ENCODE measurements at regions not wholly inside any gene's neighbourhood (a gene's known extent, or its start where the extent isn't known, plus 50 kb on each side); places are given as distances from the start of the nearest gene placed in this dataset.

- Histone ChIP-seq H3K4me2 (ENCODE audit: extremely low read depth, insufficient read depth, low read length) (no peak overlapping the region), H3K4me1 (ENCODE audit: control insufficient read depth, extremely low read depth, insufficient read depth, low read length) (no peaks in the 10 kb centered on the region), H3K36me3 (ENCODE audit: control insufficient read depth, insufficient read depth, low read length) (no peaks in the 10 kb centered on the region), H3K4me3 (replicated peaks in 1 of 4; ENCODE audit: control extremely low read depth in 1 of 4, insufficient read depth in 1 of 4, low read depth in 3 of 4, low read length in 4 of 4) (no peak overlapping the region), H3K79me2 (ENCODE audit: control insufficient read depth, insufficient read depth, low read length) (no peaks in the 10 kb centered on the region), H3K9me3 (ENCODE audit: control insufficient read depth, insufficient read depth, low read depth, low read length) (no peaks in the 10 kb centered on the region), H2AFZ (ENCODE audit: low read length) (no peak overlapping the region), H4K20me1 (ENCODE audit: control insufficient read depth, extremely low read depth, insufficient read depth, low read length) (no peaks in the 10 kb centered on the region), H3K27ac (ENCODE audit: insufficient read depth, low read length) (no peak overlapping the region), H3K27me3 (ENCODE audit: control insufficient read depth, insufficient read depth, low read length) (no peaks in the 10 kb centered on the region), H3K9ac (ENCODE audit: insufficient read depth, low read length) (no peak overlapping the region)
- peak in 1 of 2 donors; percentile 55 for DNase-seq (ENCODE audit: low read depth in 2 of 2)
- TF ChIP-seq CTCF (conservative IDR thresholded peaks at IDR 0.05 in 1 of 2, IDR thresholded peaks at IDR 0.05 in 1 of 2; ENCODE audit: low read depth in 1 of 2, low read length in 2 of 2) (no peak), EZH2 (IDR thresholded peaks at IDR 0.05; ENCODE audit: low read length, missing control alignments) (no peak)
These were observed 347.3 kb upstream of the CDH6 start for GRCh38 chr5:30846171-30846570.

GRCh38 chr5:30845194-30845593 lies 348.3 kb upstream of the CDH6 start:
- no peak overlapping the region for H3K4me2 ChIP-seq (ENCODE audit: extremely low read depth, insufficient read depth, low read length)
- no peak overlapping the region for H2AFZ ChIP-seq (ENCODE audit: low read length)
- no peaks in the 10 kb centered on the region for H3K4me1 ChIP-seq (ENCODE audit: control insufficient read depth, extremely low read depth, insufficient read depth, low read length)
- no peak overlapping the region for H3K27ac ChIP-seq (ENCODE audit: insufficient read depth, low read length)
- no peaks in the 10 kb centered on the region for H3K9me3 ChIP-seq (ENCODE audit: control insufficient read depth, insufficient read depth, low read depth, low read length)
- H3K4me3 ChIP-seq (replicated peaks in 1 of 4; ENCODE audit: control extremely low read depth in 1 of 4, insufficient read depth in 1 of 4, low read depth in 3 of 4, low read length in 4 of 4) = no peak overlapping the region
- no peaks in the 10 kb centered on the region for H3K27me3 ChIP-seq (ENCODE audit: control insufficient read depth, insufficient read depth, low read length)
- H3K36me3 ChIP-seq (ENCODE audit: control insufficient read depth, insufficient read depth, low read length) = no peaks in the 10 kb centered on the region
- TF ChIP-seq CTCF (conservative IDR thresholded peaks at IDR 0.05 in 1 of 2, IDR thresholded peaks at IDR 0.05 in 1 of 2; ENCODE audit: low read depth in 1 of 2, low read length in 2 of 2) = no peak
- no peak for TF ChIP-seq EZH2 (IDR thresholded peaks at IDR 0.05; ENCODE audit: low read length, missing control alignments)
- H4K20me1 ChIP-seq (ENCODE audit: control insufficient read depth, extremely low read depth, insufficient read depth, low read length) = no peaks in the 10 kb centered on the region
- H3K9ac ChIP-seq (ENCODE audit: insufficient read depth, low read length) = no peak overlapping the region
- H3K79me2 ChIP-seq (ENCODE audit: control insufficient read depth, insufficient read depth, low read length) = no peaks in the 10 kb centered on the region
- DNase-seq (ENCODE audit: low read depth in 2 of 2) = no peak

GRCh38 chr5:30843541-30843940 lies 349.9 kb upstream of the CDH6 start:
- Histone ChIP-seq H3K27ac (ENCODE audit: insufficient read depth, low read length) (no peak overlapping the region), H2AFZ (ENCODE audit: low read length) (no peak overlapping the region), H3K27me3 (ENCODE audit: control insufficient read depth, insufficient read depth, low read length) (no peaks in the 10 kb centered on the region), H3K4me2 (ENCODE audit: extremely low read depth, insufficient read depth, low read length) (no peak overlapping the region), H3K9me3 (ENCODE audit: control insufficient read depth, insufficient read depth, low read depth, low read length) (no peaks in the 10 kb centered on the region), H3K4me1 (ENCODE audit: control insufficient read depth, extremely low read depth, insufficient read depth, low read length) (no peaks in the 10 kb centered on the region), H4K20me1 (ENCODE audit: control insufficient read depth, extremely low read depth, insufficient read depth, low read length) (no peaks in the 10 kb centered on the region), H3K4me3 (replicated peaks in 1 of 4; ENCODE audit: control extremely low read depth in 1 of 4, insufficient read depth in 1 of 4, low read depth in 3 of 4, low read length in 4 of 4) (no peak overlapping the region), H3K79me2 (ENCODE audit: control insufficient read depth, insufficient read depth, low read length) (no peaks in the 10 kb centered on the region), H3K9ac (ENCODE audit: insufficient read depth, low read length) (no peak overlapping the region), H3K36me3 (ENCODE audit: control insufficient read depth, insufficient read depth, low read length) (no peaks in the 10 kb centered on the region)
- TF ChIP-seq CTCF (conservative IDR thresholded peaks at IDR 0.05 in 1 of 2, IDR thresholded peaks at IDR 0.05 in 1 of 2; ENCODE audit: low read depth in 1 of 2, low read length in 2 of 2) (no peak), EZH2 (IDR thresholded peaks at IDR 0.05; ENCODE audit: low read length, missing control alignments) (no peak)
- no peak for DNase-seq (ENCODE audit: low read depth in 2 of 2)

All from fibroblast of lung (primary cell).